NB4 (cell line): ENCODE measurements at regions not wholly inside any gene's neighbourhood (a gene's known extent, or its start where the extent isn't known, plus 50 kb on each side); places are given as distances from the start of the nearest gene placed in this dataset.

Source experiments
- CTCF ChIP-seq: IDR thresholded peaks from one replicate; pipeline ENCODE4 v1.5.1; 2012; ENCODE audit warnings: low read depth, low read length
- MYC ChIP-seq: IDR thresholded peaks from 2 replicates; pipeline ENCODE4 v1.6.1; 2011; ENCODE audit warnings: low read depth, low read length

DNA sequence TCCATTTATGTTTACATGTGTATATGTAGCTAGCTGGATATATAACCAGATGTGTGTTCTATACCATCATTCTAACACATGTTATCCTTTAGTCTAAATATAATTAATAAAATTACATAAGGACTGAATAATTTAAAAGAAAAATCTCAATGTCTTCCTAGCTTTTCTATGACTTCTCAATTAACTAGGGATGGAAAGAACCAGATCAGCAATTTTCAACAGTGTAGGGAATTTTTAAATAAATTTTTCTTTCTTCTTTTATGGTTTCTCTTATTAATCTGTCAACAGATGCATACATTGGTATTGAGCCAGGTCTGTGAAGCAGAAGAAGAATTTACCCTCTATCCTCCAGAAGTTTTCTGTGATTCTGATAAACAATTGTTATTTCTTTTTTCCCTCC, 2180.4 kb upstream of the C9orf72 start:
- TF ChIP-seq CTCF: no peak
- no peak for TF ChIP-seq MYC
